Forelimb muscle (tissue), 1 donor: ENCODE measurements at regions not wholly inside any gene's neighbourhood (a gene's known extent, or its start where the extent isn't known, plus 50 kb on each side); places are given as distances from the start of the nearest gene placed in this dataset.
"Not testable (repeated sequence)": the region's sequence is repeated elsewhere in the genome, so short reads cannot be mapped to it uniquely, and the experiment has no call there.

Experiments used
- DNase-seq: peaks from one replicate; pipeline ENCODE4 v3.0.0-alpha.2; 2013; ENCODE audit warnings: low read depth

DNA sequence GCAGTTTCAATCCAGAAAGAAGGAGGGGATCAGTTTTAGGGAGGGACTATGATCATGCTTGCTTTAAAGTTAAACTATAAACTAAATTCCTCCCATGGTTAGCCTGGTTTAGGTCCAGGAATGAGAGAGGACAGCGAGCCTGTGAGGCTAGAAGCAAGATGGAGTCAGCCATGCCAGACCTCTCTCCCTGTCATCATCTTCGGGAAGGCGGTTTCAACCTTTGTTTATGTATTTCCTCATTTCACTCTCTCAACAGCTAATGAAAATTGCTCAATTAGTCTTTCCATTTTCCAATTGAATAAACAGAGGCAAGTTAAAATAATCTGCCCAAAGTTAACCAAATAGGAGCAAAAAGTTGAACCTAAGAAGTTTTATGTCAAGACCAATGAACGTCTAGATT is 201.5 kb downstream of the KCNJ2 start:
- no peak for DNase-seq

DNA sequence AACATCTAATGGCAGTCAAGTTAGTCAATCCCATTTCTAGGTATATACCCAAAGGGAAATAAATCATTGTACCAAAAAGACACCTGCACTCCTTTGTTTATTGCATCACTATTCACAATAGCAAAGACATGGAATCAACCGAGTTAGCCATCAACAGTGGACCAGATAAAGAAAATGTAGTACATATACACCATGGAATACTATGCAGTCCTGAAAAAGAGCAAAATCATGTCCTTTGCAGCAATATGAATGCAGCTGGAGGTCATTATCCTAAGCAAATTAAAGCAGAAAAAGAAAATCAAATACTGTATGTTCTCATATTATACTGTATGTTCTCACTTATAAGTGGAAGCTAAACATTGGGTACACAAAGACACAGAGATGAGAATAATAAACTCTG is 204.0 kb downstream of the KCNJ2 start:
- no peak for DNase-seq

DNA sequence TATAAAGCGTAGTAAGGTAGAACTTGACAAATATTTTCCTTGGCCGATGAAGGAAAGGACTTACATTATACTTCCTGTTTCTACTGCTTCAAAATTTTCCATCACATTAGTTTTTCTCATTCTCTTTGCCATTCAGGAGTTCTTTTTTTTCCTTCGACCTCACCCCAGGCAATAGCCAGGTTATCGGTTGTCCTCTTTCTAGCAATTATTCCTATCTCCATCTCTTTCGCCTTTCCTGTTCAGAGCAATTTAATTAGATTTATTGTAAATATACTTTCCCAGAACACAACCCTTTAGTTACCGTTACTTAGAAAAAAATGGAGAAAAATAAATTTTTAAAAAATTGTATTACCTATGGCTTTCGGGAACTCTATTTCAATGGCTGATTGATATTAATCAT is 205.2 kb downstream of the KCNJ2 start:
- no peak for DNase-seq

DNA sequence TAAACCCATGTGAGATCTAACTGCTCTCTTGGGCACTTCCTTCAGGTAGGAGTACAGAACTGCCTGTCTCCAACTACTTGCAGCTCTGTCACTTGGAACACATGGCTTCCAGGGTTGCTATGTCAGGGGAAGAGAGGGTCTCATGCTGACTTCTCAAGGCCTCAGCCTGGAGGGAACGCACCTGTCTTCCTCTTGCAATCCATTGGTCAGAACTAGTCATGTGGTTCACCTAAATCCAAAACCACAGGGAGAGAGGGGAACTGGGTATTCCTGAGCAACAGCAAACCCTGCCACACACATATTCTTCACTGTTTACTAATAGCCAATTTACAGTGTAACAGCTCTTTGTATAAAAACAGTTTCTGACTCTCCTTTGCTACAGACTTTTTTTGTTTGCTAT is 206.1 kb downstream of the KCNJ2 start:
- DNase-seq: no peak

DNA sequence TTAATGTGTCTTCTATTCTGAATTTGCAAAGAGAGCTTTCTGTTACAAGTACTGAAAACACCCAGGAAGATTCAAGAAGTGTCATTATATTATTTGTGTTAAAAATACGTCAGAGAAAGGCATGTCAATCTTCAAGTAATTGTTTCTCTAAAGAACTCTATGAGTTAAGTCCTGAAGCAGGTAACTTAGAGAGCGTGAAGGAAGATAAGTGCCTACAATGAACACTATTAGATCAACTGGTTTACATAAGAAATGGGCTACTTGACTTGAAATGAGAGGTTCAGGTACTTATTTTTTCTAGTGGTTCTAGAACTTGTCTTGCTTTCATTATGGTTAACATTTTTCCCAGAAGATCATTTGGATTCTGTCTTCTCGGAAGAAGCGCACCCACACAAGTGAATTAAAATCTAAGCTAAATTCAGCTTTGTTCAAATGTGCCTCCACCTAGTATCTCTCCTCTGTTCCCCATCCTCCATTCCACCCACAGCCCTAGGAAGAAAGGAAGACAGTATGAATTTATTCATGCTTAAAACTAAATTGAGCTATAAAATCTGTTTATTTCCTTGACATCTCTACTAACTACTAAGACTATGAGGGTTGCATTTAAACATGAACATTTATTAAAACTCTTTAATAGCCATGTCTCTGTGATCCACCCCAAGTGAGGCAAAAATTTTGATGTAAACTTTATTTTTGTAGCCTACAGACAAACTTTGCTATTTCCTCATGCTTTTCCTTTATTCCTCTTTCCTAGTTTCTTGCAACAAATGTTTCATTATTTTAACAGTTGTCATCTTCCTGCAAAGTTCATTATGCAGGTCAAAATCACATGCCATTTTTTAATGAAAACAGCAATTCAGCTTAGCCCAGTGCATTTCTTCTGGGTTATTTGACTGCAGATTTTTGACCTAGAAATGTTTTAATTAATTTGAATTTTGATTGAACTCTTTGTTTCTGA is 206.8 kb downstream of the KCNJ2 start:
- no peak for DNase-seq

DNA sequence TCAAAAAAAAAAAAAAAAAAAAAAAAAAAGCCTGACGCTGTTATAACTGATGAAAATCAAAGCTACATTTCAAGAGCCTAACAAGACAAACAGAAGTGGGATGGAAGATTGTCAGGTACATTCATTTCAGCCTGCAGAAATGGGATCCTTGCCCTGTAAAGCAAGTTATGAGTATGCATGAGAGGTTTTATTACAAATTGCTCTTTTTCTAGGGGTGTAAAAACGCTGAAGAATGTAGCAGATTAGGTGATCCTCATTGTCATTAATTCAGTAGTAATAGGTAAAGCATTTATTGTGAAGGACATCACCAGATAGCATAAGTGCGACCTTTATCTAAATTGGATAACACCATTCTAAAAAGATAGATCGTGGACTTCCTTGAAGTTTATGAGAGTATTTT is 208.3 kb downstream of the KCNJ2 start:
- DNase-seq: no peak

DNA sequence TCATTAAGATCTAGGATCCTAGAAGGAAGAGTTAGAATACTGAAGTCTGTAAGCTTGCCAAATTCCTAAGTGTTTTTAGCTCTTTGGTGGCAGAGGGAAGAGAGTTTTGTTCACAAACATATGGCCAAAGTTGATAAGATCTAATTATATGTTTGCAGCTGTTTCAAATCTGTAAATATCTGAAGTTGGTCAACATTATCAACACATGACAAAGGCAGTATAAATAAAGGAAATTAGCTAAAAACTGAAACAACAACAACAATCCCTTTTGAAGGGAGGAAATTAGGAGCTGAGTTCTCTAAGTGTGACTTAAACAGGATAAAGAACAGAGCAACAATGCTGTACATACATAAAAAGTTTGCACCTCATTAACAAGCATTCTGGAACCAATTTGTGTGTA is 208.7 kb downstream of the KCNJ2 start:
- DNase-seq: no peak

DNA sequence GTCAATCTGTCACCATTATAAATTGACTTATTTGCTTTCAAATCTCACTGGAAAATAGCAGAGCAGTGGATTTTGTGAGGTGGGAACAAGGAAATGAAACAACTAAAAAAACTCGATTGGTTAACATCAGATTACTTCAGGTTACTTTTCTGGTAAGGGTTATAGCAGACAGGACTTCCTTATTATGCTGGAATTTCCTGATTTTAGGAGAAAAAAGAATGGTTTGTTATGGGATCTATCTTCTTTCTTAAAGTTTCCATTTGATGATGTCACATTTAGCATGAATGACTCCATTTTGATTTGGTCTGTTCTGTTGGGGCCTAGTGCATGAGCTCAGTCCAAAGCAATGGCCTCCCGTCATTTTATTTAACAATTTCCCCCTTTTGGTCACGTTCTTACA is 210.6 kb downstream of the KCNJ2 start:
- DNase-seq: no peak

DNA sequence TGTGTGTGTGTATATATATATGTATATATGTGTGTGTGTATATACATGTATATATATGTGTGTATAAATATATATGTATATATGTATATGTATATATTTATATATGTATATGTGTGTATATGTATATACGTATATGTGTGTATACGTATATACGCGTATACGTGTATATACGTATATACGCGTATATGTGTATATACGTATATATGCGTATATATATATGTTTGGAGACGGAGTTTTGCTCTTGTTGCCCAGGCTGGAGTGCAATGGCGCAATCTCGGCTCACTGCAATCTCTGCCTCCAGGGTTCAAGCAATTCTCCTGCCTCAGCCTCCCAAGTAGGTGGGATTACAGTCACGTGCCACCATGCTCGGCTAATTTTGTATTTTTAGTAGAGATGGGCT is 212.6 kb downstream of the KCNJ2 start:
- DNase-seq: not testable (repeated sequence)

DNA sequence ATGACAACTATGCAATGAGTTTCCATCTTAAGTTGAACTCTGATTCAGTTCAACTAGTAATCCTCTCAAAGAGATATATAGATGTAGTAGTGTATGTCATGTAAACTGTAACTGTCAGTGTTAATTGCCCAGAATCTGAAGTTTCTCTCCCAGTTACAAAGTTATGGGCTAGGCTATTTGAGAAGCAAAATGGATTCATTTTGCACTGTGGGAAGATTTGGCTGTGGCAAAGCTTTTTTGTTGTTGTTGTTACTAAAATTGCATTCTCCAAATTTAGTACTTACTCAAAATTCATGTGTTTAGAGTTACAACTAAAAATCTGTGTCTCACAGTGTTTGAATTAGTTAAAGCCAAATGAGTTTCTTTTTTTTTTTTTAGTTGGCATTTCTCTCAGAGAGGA is 219.0 kb downstream of the KCNJ2 start:
- DNase-seq: no peak

DNA sequence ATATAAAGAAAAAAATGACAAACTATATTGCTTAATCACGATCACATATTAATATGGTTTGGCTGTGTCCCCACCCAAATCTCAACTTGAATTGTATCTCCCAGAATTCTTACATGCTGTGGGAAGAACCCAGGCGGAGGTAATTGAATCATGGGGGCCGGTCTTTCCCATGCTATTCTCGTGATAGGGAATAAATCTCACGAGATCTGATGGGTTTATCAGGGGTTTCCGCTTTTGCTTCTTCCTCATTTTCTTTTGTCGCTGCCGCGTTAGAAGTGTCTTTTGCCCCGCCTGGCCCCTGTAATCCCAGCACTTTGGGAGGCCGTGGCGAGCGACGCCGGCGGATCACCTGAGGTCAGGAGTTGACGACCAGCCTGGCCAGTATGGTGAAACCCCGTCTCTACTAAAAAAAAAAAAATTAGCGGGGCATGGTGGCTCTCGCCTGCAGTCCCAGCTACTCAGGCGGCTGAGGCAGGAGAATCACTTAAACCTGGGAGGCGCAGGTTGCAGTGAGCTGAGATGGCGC is 220.0 kb downstream of the KCNJ2 start:
- DNase-seq: not testable (repeated sequence)

DNA sequence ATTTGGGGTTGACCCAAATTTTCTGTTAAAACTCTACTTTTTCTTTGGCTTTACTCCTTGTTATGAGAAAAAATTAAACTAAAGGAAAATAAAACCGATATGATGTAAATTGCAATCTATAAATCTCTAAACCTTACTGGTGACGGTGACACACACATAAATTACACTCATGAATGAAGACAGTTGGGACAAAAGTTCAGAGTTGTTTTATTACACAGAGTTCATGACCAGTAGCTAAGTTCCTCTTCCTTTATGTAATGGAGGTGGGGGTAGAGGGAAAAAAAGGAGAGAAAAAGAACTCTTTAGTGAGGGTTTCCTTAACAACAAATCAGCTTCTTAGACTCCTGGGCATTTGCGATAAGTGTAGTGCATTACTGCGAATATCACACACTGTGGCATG is 220.7 kb downstream of the KCNJ2 start:
- DNase-seq: no peak

DNA sequence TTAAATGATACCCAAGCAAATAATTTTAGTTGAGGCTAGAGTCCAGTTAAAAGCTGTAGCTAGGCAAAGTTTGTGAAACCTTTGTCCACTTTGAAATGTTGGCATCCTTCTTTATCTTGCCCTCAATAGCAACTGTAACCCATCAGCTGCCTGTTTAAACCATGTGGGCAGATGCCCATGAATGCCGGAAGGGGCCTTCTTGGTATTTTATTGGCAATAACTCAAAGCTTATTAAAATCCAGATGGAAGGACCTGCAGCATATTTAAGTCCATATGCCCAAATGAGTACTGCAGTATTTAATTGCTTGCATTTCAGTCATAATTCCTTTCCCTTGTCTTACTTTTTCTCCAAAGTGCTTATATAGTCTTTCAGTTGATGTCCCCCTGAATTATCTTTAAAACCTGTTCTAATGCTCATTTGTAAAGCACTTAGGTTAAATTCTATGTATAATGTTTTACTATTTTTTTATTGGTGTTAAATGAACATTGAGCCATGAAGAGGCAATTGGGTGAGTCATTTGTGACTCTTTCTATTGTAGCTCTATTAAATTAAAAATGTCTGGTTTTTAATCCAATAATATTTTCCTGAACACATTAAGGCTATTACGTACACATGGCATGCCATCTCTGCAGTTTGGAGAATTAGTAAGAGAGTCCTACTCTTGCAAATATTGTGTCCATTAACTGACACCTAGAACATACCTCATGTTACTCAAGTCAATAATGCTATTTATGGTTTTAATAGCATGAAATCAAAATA is 225.3 kb downstream of the KCNJ2 start:
- DNase-seq: no peak

DNA sequence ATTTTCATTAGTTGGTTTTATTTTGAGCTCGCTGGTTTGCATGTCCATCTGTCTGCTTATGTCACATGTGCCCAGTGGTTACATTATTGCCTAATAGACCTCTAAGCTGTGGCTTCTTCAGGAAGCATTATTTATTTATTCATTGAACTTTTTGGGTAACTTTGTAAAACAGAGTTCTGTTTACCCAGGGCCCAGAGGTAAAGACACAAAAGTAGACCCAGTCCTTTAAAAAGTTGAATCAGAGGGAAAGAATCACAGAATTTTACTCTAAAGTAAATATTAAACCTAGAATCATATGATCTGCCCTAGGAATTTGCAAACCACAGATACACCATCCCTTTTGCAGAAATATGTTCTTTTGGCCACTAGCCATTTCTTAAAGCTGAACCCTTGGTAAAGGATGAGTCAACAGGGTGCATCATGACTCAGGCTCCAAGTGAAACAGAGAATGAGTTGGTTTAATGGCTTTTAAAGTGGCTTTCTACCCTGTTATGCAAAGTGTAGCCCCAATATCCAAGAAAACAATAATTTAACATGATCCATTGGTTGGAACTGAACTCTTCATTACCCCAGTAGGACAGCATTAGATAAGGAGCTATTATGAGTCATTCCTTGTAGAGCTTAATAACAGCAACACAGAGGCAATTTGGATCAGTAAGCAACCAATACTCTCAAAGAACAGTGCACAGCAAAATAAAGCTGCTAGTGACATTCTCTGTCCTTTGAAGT is 236.3 kb downstream of the KCNJ2 start:
- DNase-seq: no peak

DNA sequence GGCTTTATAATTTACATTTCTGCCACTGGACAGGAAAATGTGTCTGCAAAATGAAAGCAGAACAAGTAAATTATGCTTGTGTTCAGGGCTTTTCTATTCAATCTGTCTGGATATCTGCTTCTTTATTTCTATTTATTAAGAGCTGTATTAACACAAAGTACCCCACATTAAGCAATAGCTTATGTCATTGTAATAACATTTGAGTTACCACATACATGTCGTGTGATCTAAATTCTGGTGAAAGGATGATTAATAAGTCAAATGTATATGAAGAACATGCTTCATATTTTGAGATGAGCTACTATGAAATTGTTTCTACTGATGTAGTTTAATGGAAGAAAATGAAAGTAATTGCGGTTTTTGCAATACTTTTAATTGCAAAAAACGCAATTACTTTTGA is 238.2 kb downstream of the KCNJ2 start:
- DNase-seq: no peak

DNA sequence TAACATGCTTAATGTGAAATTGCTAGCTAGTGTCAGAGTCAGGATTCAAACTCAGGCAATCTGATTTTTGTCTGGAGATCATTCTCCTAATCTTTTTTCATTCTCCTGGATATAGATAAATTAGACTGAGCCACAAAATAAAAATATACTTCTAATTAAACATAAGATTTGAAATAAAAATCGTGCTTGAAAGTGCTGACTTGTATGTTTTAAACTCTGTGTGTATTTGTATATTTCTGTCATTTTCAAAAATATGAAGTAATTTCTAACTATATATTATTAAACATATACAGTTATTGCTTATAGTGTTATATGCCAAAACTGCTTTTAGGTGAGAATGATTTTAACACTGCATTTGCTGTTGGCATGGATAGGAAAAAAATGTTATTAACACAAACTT is 239.4 kb downstream of the KCNJ2 start:
- DNase-seq: no peak

DNA sequence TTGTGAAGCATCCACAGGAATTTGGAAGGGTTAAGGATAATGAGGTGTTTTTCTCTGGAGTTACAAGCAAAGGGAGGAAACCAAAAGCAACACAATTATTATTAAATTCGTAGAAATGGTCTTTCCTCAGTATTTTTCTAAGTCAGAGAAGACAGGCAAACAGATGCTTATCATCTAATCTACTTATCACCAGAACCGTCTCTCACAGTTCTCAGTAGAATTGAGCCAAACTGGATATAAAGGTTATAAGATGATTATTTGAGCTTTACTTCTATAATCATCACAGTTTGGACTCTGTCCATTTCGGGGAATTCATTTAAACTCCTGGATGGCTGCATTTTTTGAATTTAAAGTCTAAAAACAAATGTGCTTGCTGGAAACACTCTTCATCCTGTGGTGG is 245.0 kb downstream of the KCNJ2 start:
- DNase-seq: no peak

DNA sequence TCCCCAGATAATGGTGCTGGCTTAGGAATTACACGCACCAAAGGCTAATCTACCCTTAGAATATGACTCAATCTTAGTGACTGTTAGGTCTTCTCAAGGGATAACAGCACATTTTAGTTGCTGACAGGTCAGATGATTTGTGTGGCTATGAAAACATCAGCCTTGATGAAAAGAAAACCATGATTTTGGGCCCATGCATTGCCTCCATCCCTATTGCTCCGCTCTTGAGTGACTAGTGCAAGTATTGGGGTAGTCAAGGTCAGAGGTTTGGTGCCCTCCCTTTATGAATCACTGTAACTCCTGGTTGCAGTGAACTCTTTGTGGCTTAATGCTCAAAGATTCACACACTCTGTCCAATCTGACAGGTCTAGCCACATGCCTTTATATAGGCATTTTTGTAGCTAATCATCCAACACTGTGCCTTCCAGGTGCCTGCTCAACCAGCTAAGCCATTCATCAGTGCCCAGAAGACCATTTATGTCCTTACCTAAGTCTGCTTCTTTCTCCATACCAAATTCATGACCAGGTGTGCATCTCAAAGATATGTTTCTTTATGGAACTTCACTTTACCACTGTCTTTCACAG is 251.6 kb downstream of the KCNJ2 start:
- no peak for DNase-seq

DNA sequence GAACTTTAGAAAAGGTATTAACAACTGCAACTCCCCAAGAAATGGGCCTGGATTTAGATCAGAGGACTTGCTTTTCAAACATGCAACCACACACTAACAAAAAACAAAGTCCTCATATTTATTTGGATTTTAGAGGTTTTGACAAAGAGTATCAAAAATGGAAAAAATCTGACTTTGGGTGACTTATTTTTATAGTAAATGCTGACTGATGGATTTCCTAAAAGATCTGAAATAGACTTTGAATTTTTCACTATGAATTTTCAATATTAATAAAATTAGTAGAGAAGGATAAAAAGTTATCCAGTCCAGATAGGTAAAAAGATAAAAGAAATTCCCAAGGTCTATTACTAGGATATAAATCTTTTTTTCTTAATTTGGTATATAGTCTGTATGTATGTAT is 253.5 kb downstream of the KCNJ2 start:
- DNase-seq: no peak

DNA sequence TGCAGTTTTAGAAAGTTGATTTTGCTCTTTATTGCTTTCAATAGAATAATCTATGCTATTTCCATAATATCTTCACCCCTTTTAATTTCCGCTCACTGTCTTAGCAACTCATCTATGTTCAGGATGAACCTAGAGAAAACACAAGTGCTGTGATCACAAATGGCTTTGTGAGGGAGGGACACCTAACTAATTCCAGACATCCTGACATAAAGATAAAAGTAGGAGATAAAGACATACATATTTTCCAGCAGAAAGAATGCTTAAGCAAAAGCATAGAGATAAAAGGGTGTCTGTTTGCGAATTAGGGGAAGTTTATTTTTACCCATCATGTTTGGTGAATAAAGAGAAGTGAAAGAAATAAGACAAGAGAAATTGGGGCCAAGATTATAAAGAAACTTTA is 254.2 kb downstream of the KCNJ2 start:
- no peak for DNase-seq

DNA sequence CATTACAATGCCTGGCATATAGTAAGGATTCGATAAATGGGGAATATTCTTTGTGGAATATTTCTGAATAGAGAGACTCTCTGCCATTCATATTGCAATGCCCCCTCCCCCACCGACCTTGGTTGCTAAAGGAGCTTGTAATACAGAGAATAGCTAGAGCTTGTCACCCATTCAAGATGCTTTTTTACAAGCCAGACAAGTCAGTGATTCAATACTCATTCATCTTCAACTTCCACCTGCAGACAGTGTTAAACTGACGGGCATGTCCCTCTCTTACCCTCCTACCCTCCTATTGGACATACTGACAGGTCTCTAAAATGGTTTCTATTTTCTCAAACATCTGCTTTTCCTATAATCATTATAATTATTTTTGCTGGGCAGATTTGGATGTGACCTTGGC is 257.4 kb downstream of the KCNJ2 start:
- no peak for DNase-seq
